GM21786 (cell line): ENCODE measurements at regions not wholly inside any gene's neighbourhood (a gene's known extent, or its start where the extent isn't known, plus 50 kb on each side); places are given as distances from the start of the nearest gene placed in this dataset.

Experiments used
- ATAC-seq: cut with Tn5 transposase; IDR thresholded peaks from one replicate; pipeline ENCODE4 v1.9.1; 2021; ENCODE audit not compliant: unreplicated experiment

DNA sequence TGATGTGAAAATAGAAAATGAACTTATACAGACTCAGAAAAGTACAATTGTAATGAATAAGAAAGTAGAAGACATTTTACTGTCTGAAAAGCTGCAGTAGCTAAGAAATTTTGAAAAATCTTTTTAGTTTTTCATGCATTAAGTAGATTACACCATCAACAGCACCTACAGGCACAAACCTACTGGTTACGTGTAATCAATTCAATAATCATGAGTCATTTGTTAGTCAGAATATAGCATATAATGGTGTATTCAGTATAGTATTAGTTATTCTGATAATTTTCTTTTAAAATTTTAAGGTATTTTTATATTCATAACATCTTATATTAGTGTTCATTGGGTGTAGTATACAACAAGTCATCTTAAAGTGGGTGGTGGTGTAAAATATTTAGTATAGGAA, 550.5 kb upstream of the GBE1 start:
- no peak for ATAC-seq

DNA sequence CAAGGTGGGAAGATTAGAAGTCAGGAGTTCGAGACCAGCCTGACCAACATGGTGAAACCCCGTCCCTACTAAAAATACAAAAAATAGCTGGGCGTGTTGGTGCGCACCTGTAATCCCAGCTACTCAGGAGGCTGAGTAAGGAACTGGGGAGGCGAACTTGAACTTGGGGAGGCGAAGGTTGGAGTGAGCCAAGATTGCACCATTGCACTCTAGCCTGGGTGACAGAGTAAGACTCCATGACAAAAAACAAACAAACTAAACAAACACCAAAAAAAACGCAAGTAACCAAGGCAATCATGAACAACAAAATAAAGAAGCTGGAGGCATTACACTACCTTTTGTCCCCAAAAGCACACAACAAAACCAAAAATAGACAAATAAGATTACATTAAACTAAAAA, 547.3 kb upstream of the GBE1 start:
- ATAC-seq: no peak

DNA sequence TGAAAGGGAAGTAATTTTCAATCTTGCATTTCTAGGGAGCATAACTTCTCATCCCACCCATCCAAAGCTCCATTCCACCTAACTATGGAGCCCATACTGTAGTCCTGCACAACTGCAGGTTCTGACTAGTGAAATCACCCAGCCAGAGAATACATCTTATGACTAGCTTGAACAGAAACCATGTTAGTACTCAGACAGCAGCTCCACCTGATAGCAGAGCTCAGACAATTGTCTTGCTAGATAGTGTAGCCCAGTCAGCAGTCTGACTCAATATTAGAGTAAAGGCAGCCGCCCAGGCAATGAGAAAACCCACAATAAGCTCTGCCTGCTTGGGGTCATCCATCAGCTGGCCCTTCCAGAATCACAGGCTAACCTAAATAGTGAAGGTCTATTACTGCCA, 544.7 kb upstream of the GBE1 start:
- no peak for ATAC-seq

DNA sequence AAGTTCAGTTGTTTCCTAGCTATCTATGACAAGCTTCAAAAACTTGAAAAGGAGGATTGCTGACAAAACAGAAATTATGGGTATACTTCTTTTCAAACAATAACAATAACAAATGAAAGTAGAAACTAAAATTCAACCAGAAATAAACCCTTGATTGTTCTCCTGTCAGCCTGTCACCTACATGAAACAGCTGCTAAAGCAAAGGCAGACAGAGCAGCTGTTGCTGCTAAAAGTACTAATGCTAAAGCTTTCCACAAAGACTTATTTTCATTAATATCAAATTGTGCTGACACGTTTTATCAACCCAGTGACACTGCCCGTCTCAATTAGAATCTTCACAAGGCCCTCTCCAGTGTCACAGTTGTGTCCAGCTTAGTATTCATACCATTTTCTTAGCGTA, 533.2 kb upstream of the GBE1 start:
- peak; percentile 31 for ATAC-seq

DNA sequence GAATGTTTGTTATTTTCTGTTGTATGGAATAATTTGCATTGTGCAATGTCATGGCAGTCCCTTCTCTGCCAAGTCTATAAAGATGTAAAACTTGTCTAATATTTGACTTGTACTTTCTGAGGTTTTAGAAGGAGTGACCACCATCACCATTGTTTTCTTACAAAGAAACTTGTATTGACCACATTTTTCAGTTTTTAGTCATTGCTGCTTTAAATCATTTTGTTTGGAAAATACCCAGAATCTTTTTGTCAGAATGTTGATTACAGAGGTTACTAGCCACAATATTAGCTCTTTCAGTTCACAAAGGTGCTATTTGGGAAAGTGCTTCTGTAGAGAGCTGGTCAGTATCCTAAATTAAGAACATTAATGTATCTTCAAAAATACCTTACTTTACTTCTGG, 532.4 kb upstream of the GBE1 start:
- ATAC-seq: peak; percentile 81

DNA sequence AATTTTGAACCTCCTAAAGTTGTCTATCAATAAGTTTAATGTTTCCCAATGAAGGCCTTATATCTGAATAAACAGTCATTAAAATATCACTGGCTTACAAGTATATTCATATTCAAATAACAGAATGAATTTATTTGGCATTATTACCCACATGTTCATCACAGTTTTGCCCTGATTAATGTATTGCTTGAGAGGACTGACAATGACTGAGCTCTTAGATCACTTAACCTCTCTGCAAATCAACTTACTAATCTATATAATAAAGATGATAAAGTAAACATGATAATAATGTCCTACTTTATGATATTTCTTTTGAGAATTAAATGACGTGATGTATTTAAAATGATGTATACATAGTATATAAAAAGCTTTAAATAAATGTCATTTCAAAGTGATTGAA, 532.0 kb upstream of the GBE1 start:
- no peak for ATAC-seq

DNA sequence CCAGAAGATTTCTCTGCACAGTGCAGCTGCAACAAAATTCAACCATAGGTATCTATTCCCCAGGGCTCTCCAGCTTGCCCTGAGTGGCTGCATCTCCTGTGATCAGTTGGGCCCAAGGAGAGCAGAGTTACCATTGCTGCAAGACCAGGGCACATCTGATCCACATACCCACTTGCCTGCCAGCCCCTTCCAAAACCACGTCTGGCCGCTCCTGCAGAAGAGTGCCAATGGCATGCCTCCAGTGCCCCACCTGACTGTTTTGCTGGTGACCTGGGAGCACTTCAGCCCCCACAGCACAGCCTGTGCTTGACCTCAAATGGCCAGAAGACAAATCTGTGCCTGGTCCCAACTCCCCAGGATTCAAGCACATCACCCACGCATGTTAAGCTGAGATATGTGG, 526.1 kb upstream of the GBE1 start:
- ATAC-seq: no peak

DNA sequence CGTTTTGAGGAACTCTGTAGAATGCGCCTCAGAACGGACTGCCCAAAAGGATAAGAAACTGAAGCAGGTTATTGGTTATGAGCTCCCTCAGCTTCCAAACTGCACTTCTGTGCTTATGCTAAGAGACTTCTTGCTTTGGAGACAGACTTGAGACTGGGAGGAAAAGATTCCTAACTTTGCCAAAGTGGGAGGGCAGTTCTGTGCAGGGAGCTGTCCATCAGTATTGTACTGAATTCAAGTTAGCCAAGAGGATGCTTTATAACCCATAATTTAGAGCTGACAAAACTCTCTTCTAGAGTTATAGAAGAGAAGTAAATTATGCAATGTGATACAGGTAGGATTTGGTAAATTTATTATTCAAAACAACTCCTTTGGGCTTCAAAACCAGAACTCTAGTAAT, 519.8 kb upstream of the GBE1 start:
- no peak for ATAC-seq

DNA sequence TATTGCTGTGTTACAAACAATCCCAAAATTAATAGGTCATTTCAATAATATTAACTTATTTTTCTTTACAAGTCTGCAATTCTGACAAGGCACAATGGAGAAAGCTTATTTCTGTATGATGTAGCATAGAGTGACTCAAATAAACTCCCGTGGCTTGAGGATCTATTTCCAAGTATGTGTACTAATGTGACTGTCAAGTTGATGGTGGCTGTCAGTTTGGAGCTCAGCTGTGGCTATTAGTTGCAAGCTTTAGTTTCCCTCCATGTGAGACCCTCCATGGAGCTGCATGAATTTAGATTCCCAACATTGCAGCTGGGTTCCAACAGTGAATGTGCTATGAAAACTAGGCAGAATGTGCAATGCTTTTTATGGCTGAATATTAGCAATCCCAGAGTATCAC, 515.5 kb upstream of the GBE1 start:
- ATAC-seq: no peak

DNA sequence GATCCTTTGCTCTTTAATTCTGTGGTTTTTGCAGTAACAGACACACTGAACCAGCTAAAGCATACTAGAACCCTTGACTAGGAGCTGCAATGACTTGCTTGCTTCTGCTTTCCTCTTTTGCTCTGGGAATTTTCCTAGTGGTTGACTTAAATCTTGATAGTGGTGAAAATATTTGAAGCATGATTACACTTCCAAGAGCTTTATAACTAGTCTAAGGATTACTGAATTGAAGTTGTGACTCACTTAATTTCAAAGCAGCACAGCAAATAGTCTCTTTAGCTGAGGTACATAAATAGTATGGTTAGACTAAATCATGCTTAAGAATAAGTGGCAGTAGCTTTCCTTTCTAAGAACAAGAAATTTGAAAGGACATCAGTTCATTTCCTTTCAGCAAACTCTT, 513.5 kb upstream of the GBE1 start:
- ATAC-seq: no peak

DNA sequence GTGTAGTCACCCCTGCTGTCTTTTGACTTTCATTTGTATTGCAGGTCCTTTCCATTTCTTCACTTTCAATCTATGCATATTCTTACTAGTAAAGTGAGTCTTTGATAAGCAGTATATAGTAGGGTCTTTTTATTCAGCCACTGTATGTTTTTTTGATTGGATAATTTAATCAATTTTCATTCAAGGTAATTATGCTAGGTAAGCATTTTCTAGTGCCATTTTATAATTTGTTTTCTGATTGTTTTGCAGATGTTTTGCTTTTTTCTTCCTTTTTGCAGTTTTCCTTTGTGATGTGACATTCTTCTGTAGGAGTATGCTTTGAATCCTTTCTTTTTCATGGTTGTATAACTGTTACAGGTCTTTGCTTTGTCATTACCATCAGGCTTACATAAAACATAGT, 504.3 kb upstream of the GBE1 start:
- no peak for ATAC-seq

DNA sequence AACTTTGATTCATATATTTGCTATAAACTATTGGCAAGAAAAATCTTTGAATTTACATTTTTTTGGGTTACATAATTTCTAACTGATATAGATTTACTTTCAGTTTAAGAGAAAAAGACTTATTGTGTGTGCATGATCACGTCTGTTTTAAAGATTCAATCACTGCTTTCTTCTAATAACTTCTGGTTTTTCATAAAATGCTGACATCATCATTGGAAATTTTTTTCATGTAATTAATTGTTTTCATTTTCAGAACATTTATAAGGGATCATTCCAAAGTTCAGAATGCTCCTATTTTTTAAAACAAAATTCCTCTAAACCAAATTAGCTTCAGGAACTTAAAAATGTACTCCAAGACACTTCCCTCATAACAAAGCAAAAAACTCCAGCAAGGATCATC, 500.7 kb upstream of the GBE1 start:
- no peak for ATAC-seq

DNA sequence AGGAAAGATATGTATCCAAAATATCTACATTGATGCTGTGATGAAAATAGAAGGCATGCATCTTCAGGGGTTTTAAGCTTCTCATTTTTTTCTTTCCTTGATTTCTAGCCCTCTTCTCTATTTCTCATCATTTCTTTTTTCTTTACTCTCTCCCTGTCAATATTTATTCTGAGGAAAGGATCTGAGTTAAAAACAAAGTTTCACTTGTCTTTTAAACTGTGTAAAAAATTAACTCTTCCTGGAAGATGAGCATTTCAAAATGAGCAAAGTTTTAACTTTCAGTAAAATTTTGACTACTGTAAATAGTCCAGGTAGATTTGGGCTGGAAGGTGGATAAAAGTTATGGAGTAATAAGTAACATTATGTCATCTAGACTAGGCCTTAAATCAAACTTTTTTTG, 500.2 kb upstream of the GBE1 start:
- ATAC-seq: no peak

DNA sequence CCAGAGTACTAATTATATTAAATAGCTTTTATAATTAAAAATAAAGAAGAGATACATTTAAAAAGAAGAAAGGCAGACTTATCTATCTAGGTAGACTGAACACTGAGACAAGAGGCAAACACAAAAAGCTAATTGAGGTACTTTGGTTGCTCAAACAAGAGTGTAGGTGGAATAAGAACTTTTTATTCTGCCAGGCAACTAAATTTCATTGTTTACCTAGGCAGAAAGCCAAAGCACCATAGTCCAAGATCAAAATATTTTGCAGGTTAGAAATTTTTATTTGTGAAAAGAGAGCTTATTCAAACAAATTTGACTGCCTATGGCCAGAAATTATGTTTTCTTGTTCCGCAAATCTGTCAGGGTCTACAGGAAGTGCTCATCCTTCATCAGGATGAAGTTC, 499.6 kb upstream of the GBE1 start:
- no peak for ATAC-seq

DNA sequence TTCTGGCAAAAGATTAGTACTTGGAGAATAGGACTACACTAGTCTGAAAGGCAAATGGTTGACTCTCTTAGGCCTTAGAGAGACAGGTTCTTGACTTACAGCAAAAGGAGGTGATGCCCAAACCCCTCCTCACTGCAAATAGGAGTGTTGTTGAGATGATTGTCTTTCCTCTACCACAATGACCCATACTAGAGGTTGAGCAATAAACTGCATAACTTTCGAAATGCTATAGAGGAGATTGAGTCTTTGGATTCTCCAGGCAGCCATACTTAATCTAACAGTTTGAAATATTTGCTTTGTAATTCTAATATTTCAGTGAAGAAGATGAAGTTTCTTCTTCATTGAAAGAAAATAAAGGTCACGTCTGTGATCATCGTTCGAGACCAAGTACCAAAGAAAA, 498.5 kb upstream of the GBE1 start:
- ATAC-seq: no peak

DNA sequence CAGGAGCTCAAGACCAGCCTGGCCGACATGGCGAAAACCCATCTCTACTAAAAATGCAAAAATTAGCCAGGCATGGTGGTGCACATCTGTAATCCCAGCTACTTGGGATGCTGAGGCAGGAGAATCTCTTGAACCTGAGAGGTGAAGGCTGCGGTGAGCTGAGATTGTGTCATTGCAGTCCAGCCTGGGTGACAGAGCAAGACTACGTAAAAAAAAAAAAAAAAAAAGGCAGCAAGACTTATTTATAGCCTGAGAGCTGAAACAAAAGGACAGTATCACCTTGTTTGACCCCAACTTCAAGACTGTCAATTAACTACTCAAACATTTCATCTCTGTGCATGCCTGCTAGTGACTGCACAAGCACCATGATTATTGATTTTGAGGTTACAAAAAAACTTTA, 478.9 kb upstream of the GBE1 start:
- ATAC-seq: no peak

DNA sequence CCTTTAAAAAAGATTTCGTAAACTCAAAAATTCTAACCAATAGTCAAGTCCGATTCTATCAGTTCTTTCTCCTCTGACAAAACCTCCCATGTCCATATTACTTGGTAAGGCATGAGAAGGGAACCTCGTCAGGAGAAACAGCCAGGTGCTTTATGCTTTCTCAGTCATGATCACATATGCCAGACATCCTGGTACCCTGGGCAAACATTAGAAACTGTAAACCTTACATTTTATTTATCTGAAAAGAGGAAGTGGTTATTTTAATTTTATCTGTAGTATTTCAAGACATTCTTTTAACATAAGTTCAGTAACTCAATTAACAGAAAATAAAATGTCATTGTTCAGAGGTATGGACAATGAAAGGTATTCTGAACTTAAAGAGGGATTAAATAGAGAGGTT, 474.8 kb upstream of the GBE1 start:
- ATAC-seq: no peak

DNA sequence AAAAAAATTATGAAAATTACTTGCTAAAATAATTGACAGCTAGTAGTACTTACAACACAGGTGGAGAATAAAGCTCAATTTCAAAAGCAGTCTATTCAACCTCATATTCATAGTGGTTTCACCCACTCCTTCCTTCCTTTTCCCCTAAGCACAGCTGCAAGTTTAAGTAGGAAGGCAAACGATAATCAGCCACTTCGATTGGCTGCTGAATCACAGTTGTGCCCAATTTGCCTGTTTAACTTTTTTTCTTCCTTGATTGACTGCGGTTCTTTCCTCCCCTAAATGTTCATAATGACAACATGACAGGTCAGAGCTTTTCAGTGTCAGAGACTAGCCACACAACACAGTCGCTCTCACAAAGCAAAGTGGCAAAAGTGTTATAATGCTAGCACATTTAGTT, 468.0 kb upstream of the GBE1 start:
- ATAC-seq: peak; percentile 69

DNA sequence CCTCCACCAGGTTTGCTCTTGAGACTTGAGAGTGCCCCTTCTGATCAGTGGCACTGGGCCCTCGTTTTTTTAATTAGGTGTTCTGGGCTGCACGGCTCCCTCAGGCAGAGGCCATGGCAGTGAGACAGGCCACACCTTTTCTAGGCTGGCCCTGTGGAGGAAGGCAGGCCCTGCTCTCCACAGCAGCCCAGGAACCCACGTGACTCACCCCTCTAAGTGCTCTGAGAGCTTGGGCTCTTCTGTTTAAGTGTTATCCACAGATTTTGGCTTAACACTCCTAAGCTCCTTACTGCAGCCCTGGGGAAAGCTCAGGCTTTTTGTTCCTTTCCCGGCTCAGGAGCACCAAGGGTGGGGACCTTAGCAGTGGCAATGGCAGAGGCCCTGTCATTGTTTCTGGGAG, 463.2 kb upstream of the GBE1 start:
- ATAC-seq: no peak

DNA sequence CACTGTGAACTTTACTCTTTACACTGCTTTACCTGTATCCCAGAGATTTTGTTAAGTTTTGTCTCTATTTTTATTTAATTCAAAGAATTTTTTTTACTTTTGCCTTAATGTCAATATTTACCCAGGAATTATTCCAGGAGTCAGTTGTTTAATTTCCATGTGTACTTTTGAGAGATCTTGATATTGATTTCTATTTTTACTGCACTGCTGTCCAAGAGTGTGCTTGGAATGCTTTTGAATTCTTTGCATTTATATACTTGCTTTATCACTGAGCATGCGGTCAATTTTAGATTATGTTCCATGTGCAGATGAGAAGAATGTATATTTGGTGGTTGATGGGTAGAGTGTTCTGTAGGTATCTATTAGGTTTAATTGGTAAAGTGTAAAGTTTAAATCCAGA, 461.0 kb upstream of the GBE1 start:
- ATAC-seq: no peak

DNA sequence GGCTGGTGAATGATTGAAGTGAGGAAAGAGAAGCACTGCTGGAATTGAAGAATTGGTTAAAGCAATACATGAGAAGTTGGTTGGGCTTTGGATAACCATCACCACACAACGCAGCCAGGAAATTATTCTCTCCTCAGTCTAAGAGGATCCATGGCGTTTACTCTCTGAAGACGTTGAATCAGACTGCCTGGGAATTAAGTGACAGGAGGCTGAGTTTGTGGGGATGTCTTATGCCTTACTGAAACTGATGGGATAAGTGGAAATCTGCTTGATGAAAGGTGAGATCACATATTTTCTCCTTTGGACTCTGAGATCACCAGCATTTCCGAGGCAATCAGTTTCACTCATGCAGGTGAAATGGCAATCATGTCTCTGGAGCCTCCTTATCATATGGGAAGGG, 456.1 kb upstream of the GBE1 start:
- no peak for ATAC-seq

DNA sequence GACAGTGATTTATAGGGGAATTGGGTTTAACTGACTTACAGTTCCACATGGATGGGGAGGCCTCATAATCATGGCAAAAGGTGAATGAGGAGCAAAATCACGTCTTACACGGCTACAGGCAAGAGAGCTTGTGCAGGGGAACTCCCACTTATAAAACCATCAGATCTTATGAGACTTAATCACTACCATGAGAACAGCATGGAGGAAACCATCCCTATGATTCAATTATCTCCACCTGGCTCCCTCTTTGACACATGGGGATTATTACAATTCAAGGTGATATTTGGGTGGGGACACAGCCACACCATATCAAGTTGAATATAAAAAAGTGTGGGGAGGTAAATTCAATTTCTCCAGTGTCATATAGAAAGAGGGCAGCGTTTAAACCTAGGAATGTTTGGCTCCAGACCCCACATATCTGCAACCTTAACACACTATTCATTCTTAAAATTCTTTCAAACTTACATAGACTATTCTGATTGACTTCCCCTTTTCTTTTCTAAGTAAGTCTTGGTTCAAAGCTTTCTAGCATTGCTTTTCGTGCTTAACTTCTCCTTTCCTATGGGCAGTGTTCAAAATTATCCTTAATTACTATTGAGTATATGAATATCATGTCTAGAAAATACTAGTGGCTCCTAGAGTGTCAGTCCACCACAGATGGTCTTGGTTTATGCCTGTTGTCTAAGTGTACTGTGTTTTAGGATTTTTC, 446.7 kb upstream of the GBE1 start:
- no peak for ATAC-seq

DNA sequence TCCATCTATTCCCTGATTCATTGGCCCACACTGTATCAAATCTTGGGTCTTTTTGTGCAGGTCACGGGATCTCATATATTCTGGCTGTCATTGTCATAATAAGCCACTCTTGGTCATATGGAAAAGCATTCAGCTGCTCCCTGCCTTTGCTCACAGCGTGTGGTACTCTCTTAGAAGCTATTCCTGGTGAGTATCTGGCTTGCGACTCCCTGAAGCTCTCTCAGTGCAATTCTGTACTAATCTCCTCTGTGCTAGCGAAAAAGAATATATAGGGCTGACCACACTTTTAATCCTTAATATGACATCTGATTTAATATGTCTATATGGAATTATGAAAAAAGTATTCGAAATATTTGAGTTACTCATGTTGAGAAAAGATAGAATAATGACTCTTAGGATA, 440.8 kb upstream of the GBE1 start:
- no peak for ATAC-seq

DNA sequence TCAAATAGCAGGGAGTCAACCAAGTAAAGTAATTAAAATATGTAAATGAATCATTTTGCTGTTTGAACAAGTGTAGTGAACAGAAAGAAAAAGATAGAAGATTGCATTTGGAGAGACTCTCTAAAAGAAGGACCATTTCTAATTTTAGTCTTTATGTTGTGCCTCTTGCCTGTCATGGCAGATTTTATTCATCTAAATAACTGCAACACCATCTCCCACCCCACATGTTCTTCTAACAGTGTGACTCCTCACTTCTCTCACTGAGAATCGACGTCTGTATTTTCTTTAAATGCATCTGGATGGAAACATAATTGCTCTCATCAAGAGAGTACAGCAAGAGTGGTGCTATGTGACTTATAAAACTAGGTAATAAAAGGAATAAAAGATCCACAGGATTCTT, 439.9 kb upstream of the GBE1 start:
- no peak for ATAC-seq
